ENCODE measurements at regions not wholly inside any gene's neighbourhood (a gene's known extent, or its start where the extent isn't known, plus 50 kb on each side); places are given as distances from the start of the nearest gene placed in this dataset.
"Not testable (repeated sequence)": the region's sequence is repeated elsewhere in the genome, so short reads cannot be mapped to it uniquely, and the experiment has no call there.

- no peak for DNase-seq (ENCODE audit: extremely low read depth in 1 of 11, low read depth in 9 of 11, low spot score in 4 of 11)
Measured at GRCh38 chr17:71636644-71637043, 484.2 kb upstream of the SOX9 start.

GRCh38 chr17:71638668-71639067 lies 482.2 kb upstream of the SOX9 start:
- DNase-seq (ENCODE audit: extremely low read depth in 1 of 11, low read depth in 9 of 11, low spot score in 4 of 11) = no peak

- DNase-seq (ENCODE audit: extremely low read depth in 1 of 11, low read depth in 9 of 11, low spot score in 4 of 11) = no peak
Measured at GRCh38 chr17:71639865-71640264, 481.0 kb upstream of the SOX9 start.

GRCh38 chr17:71646890-71647289 lies 473.9 kb upstream of the SOX9 start:
- DNase-seq (ENCODE audit: extremely low read depth in 1 of 11, low read depth in 9 of 11, low spot score in 4 of 11) = not testable (repeated sequence)

- DNase-seq (ENCODE audit: extremely low read depth in 1 of 11, low read depth in 9 of 11, low spot score in 4 of 11) = not testable (repeated sequence)
Measured at GRCh38 chr17:71648342-71648741, 472.5 kb upstream of the SOX9 start.

GRCh38 chr17:71649941-71650350 lies 470.9 kb upstream of the SOX9 start:
- DNase-seq (ENCODE audit: extremely low read depth in 1 of 11, low read depth in 9 of 11, low spot score in 4 of 11) = no peak

- DNase-seq (ENCODE audit: extremely low read depth in 1 of 11, low read depth in 9 of 11, low spot score in 4 of 11) = no peak
Measured at GRCh38 chr17:71655542-71655941, 465.3 kb upstream of the SOX9 start.

- DNase-seq (ENCODE audit: extremely low read depth in 1 of 11, low read depth in 9 of 11, low spot score in 4 of 11) = no peak
Measured at GRCh38 chr17:71656964-71657858, 463.6 kb upstream of the SOX9 start.

- no peak for DNase-seq (ENCODE audit: extremely low read depth in 1 of 11, low read depth in 9 of 11, low spot score in 4 of 11)
Measured at GRCh38 chr17:71658996-71659395, 461.8 kb upstream of the SOX9 start.

GRCh38 chr17:71664861-71665260 lies 456.0 kb upstream of the SOX9 start:
- no peak for DNase-seq (ENCODE audit: extremely low read depth in 1 of 11, low read depth in 9 of 11, low spot score in 4 of 11)

GRCh38 chr17:71666047-71666446 lies 454.8 kb upstream of the SOX9 start:
- DNase-seq (ENCODE audit: extremely low read depth in 1 of 11, low read depth in 9 of 11, low spot score in 4 of 11) = no peak

- DNase-seq (ENCODE audit: extremely low read depth in 1 of 11, low read depth in 9 of 11, low spot score in 4 of 11) = no peak
Measured at GRCh38 chr17:71667661-71668060, 453.2 kb upstream of the SOX9 start.

GRCh38 chr17:71668807-71669206 lies 452.0 kb upstream of the SOX9 start:
- no peak for DNase-seq (ENCODE audit: extremely low read depth in 1 of 11, low read depth in 9 of 11, low spot score in 4 of 11)

GRCh38 chr17:71677439-71677838 lies 443.4 kb upstream of the SOX9 start:
- DNase-seq (ENCODE audit: extremely low read depth in 1 of 11, low read depth in 9 of 11, low spot score in 4 of 11) = no peak

- DNase-seq (ENCODE audit: extremely low read depth in 1 of 11, low read depth in 9 of 11, low spot score in 4 of 11) = no peak
Measured at GRCh38 chr17:71679832-71680231, 441.0 kb upstream of the SOX9 start.

GRCh38 chr17:71681427-71682173 lies 439.2 kb upstream of the SOX9 start:
- peak in 1 of 11 donors; percentile 18 for DNase-seq (ENCODE audit: extremely low read depth in 1 of 11, low read depth in 9 of 11, low spot score in 4 of 11)

GRCh38 chr17:71682174-71682494 lies 438.7 kb upstream of the SOX9 start:
- DNase-seq (ENCODE audit: extremely low read depth in 1 of 11, low read depth in 9 of 11, low spot score in 4 of 11) = no peak

- DNase-seq (ENCODE audit: extremely low read depth in 1 of 11, low read depth in 9 of 11, low spot score in 4 of 11) = no peak
Measured at GRCh38 chr17:71689782-71690181, 431.0 kb upstream of the SOX9 start.

GRCh38 chr17:71699907-71700306 lies 420.9 kb upstream of the SOX9 start:
- no peak for DNase-seq (ENCODE audit: extremely low read depth in 1 of 11, low read depth in 9 of 11, low spot score in 4 of 11)

- DNase-seq (ENCODE audit: extremely low read depth in 1 of 11, low read depth in 9 of 11, low spot score in 4 of 11) = no peak
Measured at GRCh38 chr17:71703701-71704100, 417.1 kb upstream of the SOX9 start.

Measured in renal cortex interstitium (tissue), 11 donors.